H1 (cell line): ENCODE measurements at regions not wholly inside any gene's neighbourhood (a gene's known extent, or its start where the extent isn't known, plus 50 kb on each side); places are given as distances from the start of the nearest gene placed in this dataset.

Source experiments
- CTCF ChIA-PET: fragments of 300-600 bp; sonication (Branson Sonifier 250); formaldehyde crosslinking; loops from one replicate; lab custom pipeline; 2021; ENCODE audit not compliant: partially characterized antibody; lab: Charles Lee
- POLR2A ChIA-PET: fragments of 300-600 bp; sonication (Branson Sonifier 250); formaldehyde crosslinking; loops from one replicate; lab custom pipeline; 2021; ENCODE audit warnings: inconsistent platforms; ENCODE audit not compliant: partially characterized antibody; lab: Charles Lee
- DNase-seq, 2 experiments: peaks; one replicate each; pipeline versions ENCODE4 v3.0.0 to v3.0.0-alpha.2; 2010 to 2022; ENCODE audit warnings: low spot score in 2 of 2, low read depth in 1 of 2, mixed read lengths in 1 of 2
- FAIRE-seq: peaks from 2 replicates; lab custom pipeline; 2011; peaks lifted over from hg19 to GRCh38; lab: Jason Lieb, UNC
- H2AFZ ChIP-seq: 2 replicates; pipeline ENCODE4 v1.8.1; 2012; ENCODE audit warnings: low read length, inconsistent platforms
- H2AK5ac ChIP-seq: 2 replicates; pipeline ENCODE4 v1.6.1; 2013; ENCODE audit warnings: low read depth, low read length
- H2BK120ac ChIP-seq: replicated peaks from 2 replicates; pipeline ENCODE3; 2013; ENCODE audit warnings: low read depth, low read length, inconsistent platforms
- H2BK12ac ChIP-seq: 2 replicates; pipeline ENCODE4 v1.6.1; 2013; ENCODE audit warnings: low read depth, low read length
- H2BK15ac ChIP-seq: 2 replicates; pipeline ENCODE4 v1.6.1; 2013; ENCODE audit warnings: low read length
- H2BK20ac ChIP-seq: 2 replicates; pipeline ENCODE4 v1.6.1; 2013; ENCODE audit warnings: low read length
- H2BK5ac ChIP-seq: 2 replicates; pipeline ENCODE4 v1.6.1; 2013; ENCODE audit warnings: low read depth, low read length
- H3K14ac ChIP-seq: 2 replicates; pipeline ENCODE4 v1.6.1; 2013; ENCODE audit warnings: inconsistent platforms; ENCODE audit not compliant: insufficient read length
- H3K18ac ChIP-seq: 2 replicates; pipeline ENCODE4 v1.6.1; 2013; ENCODE audit warnings: low read length; ENCODE audit errors: extremely low read depth
- H3K23ac ChIP-seq: 2 replicates; pipeline ENCODE4 v1.6.1; 2013; ENCODE audit warnings: inconsistent platforms; ENCODE audit not compliant: insufficient read length
- H3K23me2 ChIP-seq: 2 replicates; pipeline ENCODE4 v1.6.1; 2013; ENCODE audit warnings: low read depth, low read length
- H3K27ac ChIP-seq: 2 replicates; pipeline ENCODE4 v1.6.1; 2011; ENCODE audit warnings: low read depth, low read length, inconsistent platforms
- H3K27me3 ChIP-seq, 4 experiments: replicated peaks in 1 of 4; 1 replicate in 1 of 4; 2 replicates in 3 of 4; pipeline versions ENCODE4 v1.6.1 to v1.8.1; 2011 to 2013; ENCODE audit warnings: low read length in 3 of 4, mild to moderate bottlenecking in 3 of 4, inconsistent platforms in 2 of 4, mixed read lengths in 2 of 4, moderate library complexity in 1 of 4; ENCODE audit not compliant: control insufficient read depth in 3 of 4, insufficient read depth in 3 of 4; ENCODE audit errors: extremely low read depth in 1 of 4
- H3K36me3 ChIP-seq, 4 experiments: 2 replicates each; pipeline versions ENCODE4 v1.6.1 to v1.8.1; 2011 to 2013; ENCODE audit warnings: mild to moderate bottlenecking in 4 of 4, low read length in 3 of 4, moderate library complexity in 2 of 4, control low read depth in 1 of 4, inconsistent platforms in 1 of 4; ENCODE audit not compliant: insufficient read depth in 4 of 4, control insufficient read depth in 2 of 4
- H3K4ac ChIP-seq: replicated peaks from 2 replicates; pipeline ENCODE3; 2013; ENCODE audit warnings: low read length, low read depth, mixed read lengths, inconsistent platforms; ENCODE audit not compliant: insufficient read length
- H3K4me1 ChIP-seq, 4 experiments: replicated peaks in 1 of 4; 1 replicate in 1 of 4; 2 replicates in 3 of 4; pipeline versions ENCODE4 v1.6.1 to v1.8.1; 2011 to 2013; ENCODE audit warnings: low read length in 3 of 4, inconsistent platforms in 2 of 4, mixed read lengths in 1 of 4; ENCODE audit not compliant: insufficient read depth in 4 of 4, control insufficient read depth in 3 of 4
- H3K4me2 ChIP-seq, 2 experiments: 2 replicates each; pipeline versions ENCODE4 v1.6.1 to v1.8.1; 2011 to 2013; ENCODE audit warnings: low read depth in 2 of 2, low read length in 2 of 2, control low read depth in 1 of 2, inconsistent platforms in 1 of 2, mild to moderate bottlenecking in 1 of 2; ENCODE audit not compliant: insufficient read depth in 1 of 2
- H3K4me3 ChIP-seq, 4 experiments: fragments of 200-600, 300-600 bp in 1 of 4; sonication (generic), shearing (Covaris generic), sonication (Bioruptor Twin) in 1 of 4; 2 replicates each; pipeline versions ENCODE4 v1.5.1 to v1.8.1; 2011 to 2016; ENCODE audit warnings: low read length in 4 of 4, low read depth in 3 of 4, control low read depth in 2 of 4, inconsistent platforms in 2 of 4, mild to moderate bottlenecking in 2 of 4, mixed read lengths in 1 of 4, moderate library complexity in 1 of 4; ENCODE audit not compliant: insufficient read depth in 2 of 4; ENCODE audit errors: extremely low read depth in 1 of 4
- H3K56ac ChIP-seq: replicated peaks from 2 replicates; pipeline ENCODE3; 2013; ENCODE audit warnings: low read depth, mild to moderate bottlenecking, mixed read lengths, low read length, inconsistent platforms; ENCODE audit not compliant: insufficient read length
- H3K79me1 ChIP-seq: 2 replicates; pipeline ENCODE4 v1.6.1; 2013; ENCODE audit warnings: low read depth, low read length, control low read depth
- H3K79me2 ChIP-seq, 2 experiments: 2 replicates each; pipeline versions ENCODE4 v1.6.1 to v1.8.1; 2012 to 2013; ENCODE audit warnings: low read length in 2 of 2, mild to moderate bottlenecking in 2 of 2, inconsistent platforms in 1 of 2; ENCODE audit not compliant: insufficient read depth in 2 of 2, control insufficient read depth in 1 of 2
- H3K9ac ChIP-seq, 4 experiments: replicated peaks in 1 of 4; 1 replicate in 1 of 4; 2 replicates in 3 of 4; pipeline versions ENCODE4 v1.6.1 to v1.8.1; 2011 to 2013; ENCODE audit warnings: low read depth in 3 of 4, low read length in 3 of 4, control low read depth in 2 of 4, mild to moderate bottlenecking in 2 of 4, moderate library complexity in 2 of 4, inconsistent platforms in 1 of 4; ENCODE audit errors: extremely low read depth in 1 of 4
- H3K9me3 ChIP-seq, 2 experiments: 2 replicates each; pipeline versions ENCODE4 v1.6.1 to v1.8.1; 2012 to 2013; ENCODE audit warnings: mild to moderate bottlenecking in 2 of 2, moderate library complexity in 2 of 2, control low read depth in 1 of 2, inconsistent platforms in 1 of 2, low read depth in 1 of 2, low read length in 1 of 2, mixed read lengths in 1 of 2; ENCODE audit not compliant: insufficient read depth in 2 of 2
- H4K20me1 ChIP-seq, 2 experiments: replicated peaks in 1 of 2; 2 replicates each; pipeline versions ENCODE3 to v1.8.1; 2011 to 2013; ENCODE audit warnings: inconsistent platforms in 2 of 2, low read length in 2 of 2, mild to moderate bottlenecking in 1 of 2; ENCODE audit not compliant: insufficient read depth in 2 of 2, control insufficient read depth in 1 of 2
- H4K5ac ChIP-seq: 2 replicates; pipeline ENCODE4 v1.6.1; 2013; ENCODE audit warnings: low read length, low read depth, mixed read lengths, inconsistent platforms; ENCODE audit not compliant: insufficient read length
- H4K8ac ChIP-seq: 2 replicates; pipeline ENCODE4 v1.8.0; 2013; ENCODE audit warnings: mild to moderate bottlenecking, moderate library complexity, low read length, inconsistent platforms; ENCODE audit not compliant: insufficient read depth; ENCODE audit errors: extremely low read depth
- H4K91ac ChIP-seq: replicated peaks from 2 replicates; pipeline ENCODE3; 2013; ENCODE audit warnings: low read length, mixed read lengths, inconsistent platforms; ENCODE audit not compliant: insufficient read length
- CBX5 ChIP-seq: fragments of 300-800, 300-1000 bp; sonication (generic); IDR thresholded peaks from 2 replicates; pipeline ENCODE4 v1.7.1; 2016; ENCODE audit warnings: antibody characterized with exemption, low read length, low read depth
- CEBPB ChIP-seq: IDR thresholded peaks from 2 replicates; pipeline ENCODE4 v1.6.1; 2012; ENCODE audit warnings: low read depth, low read length
- CTBP2 ChIP-seq: IDR thresholded peaks from 2 replicates; pipeline ENCODE4 v1.7.0; 2011; ENCODE audit warnings: borderline replicate concordance, mild to moderate bottlenecking, moderate library complexity, mixed read lengths, low read length; ENCODE audit not compliant: insufficient read depth, insufficient read length
- POLR2A ChIP-seq, 2 experiments: IDR thresholded peaks; 1 replicate in 1 of 2; 2 replicates in 1 of 2; pipeline ENCODE4 v1.6.1; 2011; ENCODE audit warnings: low read depth in 2 of 2, low read length in 2 of 2, mild to moderate bottlenecking in 2 of 2; ENCODE audit errors: control extremely low read depth in 1 of 2
- RAD21 ChIP-seq, 2 experiments: IDR thresholded peaks in 1 of 2; conservative IDR thresholded peaks in 1 of 2; 2 replicates each; pipeline ENCODE4 v1.6.1; 2011; ENCODE audit warnings: low read depth in 2 of 2, low read length in 2 of 2, improper control_type of control experiment in 1 of 2, inconsistent platforms in 1 of 2, mild to moderate bottlenecking in 1 of 2, moderate library complexity in 1 of 2
- ZNF274 ChIP-seq: IDR thresholded peaks from 2 replicates; pipeline ENCODE4 v1.7.0; 2012; ENCODE audit warnings: low read length, borderline replicate concordance; ENCODE audit errors: extremely low read depth
- WGBS, 2 experiments: shearing (Covaris generic) in 1 of 2; methylation state at CpG; one replicate each; pipeline versions ENCODE4 v1.1.6 to v1.1.7; 2013 to 2015; ENCODE audit warnings: low lambda C conversion rate in 2 of 2, mixed read lengths in 2 of 2, inconsistent platforms in 1 of 2, low coverage in 1 of 2, missing lambda C conversion rate in 1 of 2; ENCODE audit not compliant: insufficient replicate concordance in 2 of 2, insufficient coverage in 1 of 2, insufficient read length in 1 of 2; ENCODE audit errors: extremely low coverage in 1 of 2, missing lambda C conversion rate in 1 of 2; 5-methylcytosine and 5-hydroxymethylcytosine counted together
- TF ChIP-seq, protein P1 (sequence below), 3 experiments: IDR thresholded peaks; 1 replicate in 2 of 3; 2 replicates in 1 of 3; pipeline versions ENCODE4 v1.5.1 to v1.6.1; 2011; ENCODE audit warnings: low read length in 3 of 3, mild to moderate bottlenecking in 3 of 3, inconsistent platforms in 2 of 3, low read depth in 1 of 3, moderate library complexity in 1 of 3; ENCODE audit not compliant: insufficient read depth in 1 of 3; ENCODE audit errors: control extremely low read depth in 1 of 3

DNA sequence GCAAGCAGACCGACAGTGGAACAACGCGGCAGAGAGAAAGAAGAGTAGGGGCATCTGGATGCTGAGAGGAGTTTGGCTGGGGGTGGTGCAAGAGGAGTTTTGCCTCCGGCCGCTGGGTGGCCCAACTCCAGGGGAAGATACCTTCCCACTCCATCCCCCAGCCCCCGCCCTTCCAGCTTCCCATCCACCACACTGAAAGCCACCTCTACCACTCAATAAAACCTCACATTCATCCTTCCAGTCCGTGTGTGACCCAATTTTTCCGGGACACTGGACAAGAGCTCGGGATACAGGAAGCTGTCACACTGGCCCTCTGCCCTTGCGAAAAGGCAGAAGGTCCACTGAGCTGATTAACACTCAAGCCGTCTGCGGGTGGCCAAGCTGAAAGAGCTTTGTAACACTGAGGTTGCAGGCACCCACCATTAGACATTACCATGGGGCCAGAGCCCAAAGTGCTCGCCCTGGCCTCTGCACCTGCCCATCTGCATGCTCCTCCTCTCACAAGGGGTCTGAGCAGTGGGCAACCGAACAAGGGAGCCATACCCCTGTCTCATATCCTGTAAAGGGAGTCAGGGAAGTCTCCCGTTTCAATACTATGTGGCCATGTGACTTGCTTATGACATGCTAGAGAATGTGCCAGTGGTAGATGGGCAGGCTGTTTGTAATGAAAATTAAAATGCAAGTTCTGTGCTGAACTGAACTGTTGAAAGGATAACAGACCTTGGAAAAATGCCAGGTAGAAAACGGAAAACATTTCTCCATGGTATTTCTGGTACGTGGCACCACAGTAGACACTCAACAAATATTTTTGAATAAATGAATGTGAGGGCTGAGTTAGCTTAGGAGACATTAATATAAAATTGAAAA lies 205.1 kb upstream of the STARD13 start:
- H3K9ac ChIP-seq = 0 out of 7 replicates have a peak overlapping the region, but pooled peaks of 1 of the 4 experiments have one; percentile 15
- H2BK120ac ChIP-seq = peak overlapping the region; percentile 60
- H3K27ac ChIP-seq = peak overlapping the region; percentile 41; the same call in 1 of the 2 replicates
- H2AK5ac ChIP-seq = no peak overlapping the region
- H2BK20ac ChIP-seq = peak overlapping the region; percentile 87; the same call in 1 of the 2 replicates
- H3K56ac ChIP-seq = no peak overlapping the region
- H3K18ac ChIP-seq = peak overlapping the region; percentile 68
- no peak overlapping the region for H3K23ac ChIP-seq
- no peaks in the 10 kb centered on the region for H3K9me3 ChIP-seq
- H3K36me3 ChIP-seq = no peaks in the 10 kb centered on the region
- no peaks in the 10 kb centered on the region for H3K79me1 ChIP-seq
- DNase-seq (peak; percentile 33 to 73), FAIRE-seq (no peak)
- H3K14ac ChIP-seq = no peak overlapping the region
- POLR2A ChIA-PET = interaction anchor here (0.8 kb wide), 1 partner anchor 53 kb away, joined by 3 read pairs; no protein-coding TSS in a partner anchor
- WGBS, 2 experiments = 44% methylated on average over 17 of the region's 17 CpGs; no CpG with 5 or more reads in 1 of the 2 experiments
- H2AFZ ChIP-seq = peak overlapping the region; percentile 99
- no peaks in the 10 kb centered on the region for H3K23me2 ChIP-seq
- peak overlapping the region; percentile 17 to 59 for H3K4me2 ChIP-seq
- no peak overlapping the region; the same call in 1 of the 2 replicates for H4K8ac ChIP-seq
- no peaks in the 10 kb centered on the region for H3K79me2 ChIP-seq
- H2BK5ac ChIP-seq = peak overlapping the region; percentile 84; the same call in 1 of the 2 replicates
- peaks cover 3 to 9% (median 4%) of the 10 kb centered on the region in 4 experiments; a peak in 5 of 7 replicates for H3K4me1 ChIP-seq
- H4K5ac ChIP-seq = peak overlapping the region; percentile 16
- peak overlapping the region; percentile 76 for H2BK12ac ChIP-seq
- CTCF ChIA-PET = interaction anchor here (0.6 to 2.0 kb wide), 7 partner anchors 11 to 262 kb away, joined by 3 to 5 read pairs (median 3); no protein-coding TSS in a partner anchor
- no peaks in the 10 kb centered on the region for H3K27me3 ChIP-seq
- peak overlapping the region; percentile 93; the same call in 1 of the 2 replicates for H2BK15ac ChIP-seq
- H4K91ac ChIP-seq = peak overlapping the region; percentile 94
- H3K4me3 ChIP-seq = peak overlapping the region in 2 of 4 experiments; percentile 8 to 41; a peak in 4 of 8 replicates
- no peaks in the 10 kb centered on the region for H4K20me1 ChIP-seq
- H3K4ac ChIP-seq = no peak overlapping the region
- TF ChIP-seq ZNF274 (no peak), CTBP2 (no peak), RAD21 (IDR thresholded peaks at IDR 0.05 in 1 of 2, conservative IDR thresholded peaks at IDR 0.05 in 1 of 2; ENCODE audit: low read depth in 2 of 2, low read length in 2 of 2) (peak; percentile 45), POLR2A (IDR thresholded peaks at IDR 0.05; ENCODE audit: control extremely low read depth in 1 of 2, low read depth in 2 of 2, low read length in 2 of 2) (peak in 1 of 2 experiments; percentile 30; a peak in 1 of 3 replicates), CEBPB (0 out of 2 replicates have a peak, but pooled peaks have one; percentile 9), CBX5 (no peak)
- TF ChIP-seq, protein P1, sequence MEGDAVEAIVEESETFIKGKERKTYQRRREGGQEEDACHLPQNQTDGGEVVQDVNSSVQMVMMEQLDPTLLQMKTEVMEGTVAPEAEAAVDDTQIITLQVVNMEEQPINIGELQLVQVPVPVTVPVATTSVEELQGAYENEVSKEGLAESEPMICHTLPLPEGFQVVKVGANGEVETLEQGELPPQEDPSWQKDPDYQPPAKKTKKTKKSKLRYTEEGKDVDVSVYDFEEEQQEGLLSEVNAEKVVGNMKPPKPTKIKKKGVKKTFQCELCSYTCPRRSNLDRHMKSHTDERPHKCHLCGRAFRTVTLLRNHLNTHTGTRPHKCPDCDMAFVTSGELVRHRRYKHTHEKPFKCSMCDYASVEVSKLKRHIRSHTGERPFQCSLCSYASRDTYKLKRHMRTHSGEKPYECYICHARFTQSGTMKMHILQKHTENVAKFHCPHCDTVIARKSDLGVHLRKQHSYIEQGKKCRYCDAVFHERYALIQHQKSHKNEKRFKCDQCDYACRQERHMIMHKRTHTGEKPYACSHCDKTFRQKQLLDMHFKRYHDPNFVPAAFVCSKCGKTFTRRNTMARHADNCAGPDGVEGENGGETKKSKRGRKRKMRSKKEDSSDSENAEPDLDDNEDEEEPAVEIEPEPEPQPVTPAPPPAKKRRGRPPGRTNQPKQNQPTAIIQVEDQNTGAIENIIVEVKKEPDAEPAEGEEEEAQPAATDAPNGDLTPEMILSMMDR (IDR thresholded peaks at IDR 0.05; ENCODE audit: control extremely low read depth in 1 of 3, insufficient read depth in 1 of 3, low read depth in 1 of 3, low read length in 3 of 3) = peak; percentile 44 to 67 (median 65)
